ENCODE measurements at regions not wholly inside any gene's neighbourhood (a gene's known extent, or its start where the extent isn't known, plus 50 kb on each side); places are given as distances from the start of the nearest gene placed in this dataset.

DNA sequence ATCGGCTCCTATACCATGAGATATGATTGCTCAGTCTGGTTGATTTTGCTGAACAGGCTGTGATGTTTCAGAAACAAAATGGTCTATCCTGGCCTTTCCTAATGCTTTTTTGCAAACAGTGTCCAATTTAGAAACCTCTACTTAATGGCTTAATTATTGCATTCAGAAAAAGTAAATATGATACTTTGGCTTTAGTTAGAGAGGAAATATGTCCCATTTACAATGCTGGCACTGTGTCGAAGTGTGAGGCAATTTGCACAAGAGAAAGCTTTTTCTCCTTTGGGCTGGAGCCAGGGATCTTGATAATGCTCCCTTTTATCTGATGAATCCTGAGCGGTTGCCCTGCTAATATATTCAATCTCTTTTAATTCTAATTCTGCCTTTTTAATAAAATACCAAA, 418.9 kb downstream of the EPHA4 start:
- DNase-seq, result no peak

DNA sequence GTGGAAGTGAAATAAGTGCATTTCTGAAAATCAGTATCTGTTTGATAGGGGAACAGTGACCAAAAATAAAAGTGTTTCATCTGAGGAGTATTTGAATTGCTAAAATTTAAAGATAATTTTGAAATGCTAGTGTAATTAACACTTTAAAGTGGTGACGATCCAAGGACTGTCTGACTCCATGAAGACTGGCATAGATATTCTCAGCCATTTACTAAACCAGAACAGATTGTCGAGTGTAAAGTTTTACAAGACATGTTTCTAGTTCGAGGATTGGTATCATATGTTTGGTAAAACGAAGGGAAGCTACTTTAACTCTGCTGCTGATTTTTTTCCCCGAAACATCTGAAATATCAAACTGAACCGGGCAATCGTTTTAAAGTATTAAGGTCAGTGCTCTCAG, 417.9 kb downstream of the EPHA4 start:
- no peak for DNase-seq

DNA sequence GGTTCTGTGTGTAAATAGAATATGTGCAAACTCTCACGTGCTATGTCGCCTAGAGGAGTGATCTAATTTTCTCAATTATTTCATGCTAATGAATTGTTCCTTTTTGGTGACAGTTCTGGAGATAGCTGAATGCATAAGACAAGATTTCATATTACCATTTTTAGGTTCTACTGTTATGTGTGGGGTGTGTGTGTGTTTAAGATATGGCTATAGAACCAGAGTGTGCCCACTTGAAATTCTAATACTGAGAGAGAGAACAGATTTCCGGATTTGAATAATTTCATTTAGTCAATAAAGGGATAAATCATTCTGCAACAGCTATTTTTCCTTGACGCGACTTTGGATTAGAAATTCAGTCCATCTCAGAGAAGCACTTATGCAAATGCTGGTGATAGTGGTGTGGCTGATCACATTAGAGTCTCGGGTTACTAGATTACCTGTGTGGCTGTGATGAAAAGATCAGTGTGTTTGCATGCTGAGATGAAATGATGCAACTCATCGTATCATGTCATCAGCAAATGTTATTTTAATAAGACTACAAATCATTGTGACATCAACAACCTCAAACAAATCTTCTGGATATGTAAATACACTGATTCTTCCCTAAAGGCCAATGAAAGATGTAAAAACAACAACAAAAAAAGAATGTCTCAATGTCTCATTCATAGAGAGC, 415.9 kb downstream of the EPHA4 start:
- no peak for DNase-seq

DNA sequence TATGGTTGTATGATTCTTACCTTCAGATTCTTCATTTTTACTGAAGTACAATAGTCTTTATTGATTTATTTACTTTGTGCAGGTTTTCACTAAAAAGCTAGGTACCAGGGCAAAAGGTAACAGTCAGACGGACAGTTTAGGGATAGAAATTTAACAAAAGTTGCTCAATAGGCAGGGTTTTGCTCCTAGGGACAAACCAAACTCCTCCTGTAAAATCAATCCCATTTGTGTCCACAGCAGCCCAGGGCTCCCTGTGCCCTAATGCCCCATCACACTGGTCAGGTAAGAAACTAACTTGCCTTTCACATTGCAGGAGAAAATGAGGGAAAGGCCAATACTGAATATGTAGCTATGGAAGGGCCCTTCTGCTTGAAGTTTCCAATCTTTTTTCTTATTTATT, 410.9 kb downstream of the EPHA4 start:
- no peak for DNase-seq

DNA sequence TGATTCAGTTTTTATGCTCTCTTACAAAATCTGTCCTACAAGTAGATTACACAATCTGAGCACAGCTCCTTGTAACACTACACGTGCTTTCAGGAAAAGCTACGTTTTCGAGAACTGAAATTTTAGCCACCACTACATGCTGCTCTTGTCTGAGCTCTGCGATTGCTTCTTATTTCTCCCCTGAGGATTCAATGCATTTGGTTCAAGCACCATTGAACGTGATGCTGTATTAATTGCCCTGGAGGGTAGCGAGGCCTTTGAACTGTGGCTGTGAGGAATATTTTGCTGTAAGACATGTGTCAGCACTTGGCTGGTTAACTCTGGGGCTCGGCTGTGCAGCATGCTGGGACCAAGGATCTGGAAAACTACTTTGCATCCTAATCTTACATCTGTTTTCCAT, 405.8 kb downstream of the EPHA4 start:
- no peak for DNase-seq

DNA sequence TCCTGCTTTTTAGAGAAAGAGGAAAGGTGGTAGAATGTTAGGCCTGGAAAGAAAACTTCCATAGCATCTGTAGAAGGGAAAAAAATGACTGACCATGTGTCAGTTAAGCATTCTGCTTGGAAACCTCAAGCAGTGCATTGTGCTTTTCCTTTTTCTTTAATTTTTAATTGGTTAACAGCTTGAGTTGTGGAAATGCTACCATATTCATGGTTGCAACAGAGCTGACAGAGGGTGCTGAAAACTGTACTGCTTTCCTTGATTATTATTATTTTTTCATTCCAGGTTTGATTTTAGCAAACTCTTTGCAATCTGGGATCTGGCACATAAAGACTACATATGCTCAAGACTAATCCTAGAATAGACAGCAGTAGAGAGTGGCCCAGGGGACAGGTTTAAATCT, 404.5 kb downstream of the EPHA4 start:
- no peak for DNase-seq

DNA sequence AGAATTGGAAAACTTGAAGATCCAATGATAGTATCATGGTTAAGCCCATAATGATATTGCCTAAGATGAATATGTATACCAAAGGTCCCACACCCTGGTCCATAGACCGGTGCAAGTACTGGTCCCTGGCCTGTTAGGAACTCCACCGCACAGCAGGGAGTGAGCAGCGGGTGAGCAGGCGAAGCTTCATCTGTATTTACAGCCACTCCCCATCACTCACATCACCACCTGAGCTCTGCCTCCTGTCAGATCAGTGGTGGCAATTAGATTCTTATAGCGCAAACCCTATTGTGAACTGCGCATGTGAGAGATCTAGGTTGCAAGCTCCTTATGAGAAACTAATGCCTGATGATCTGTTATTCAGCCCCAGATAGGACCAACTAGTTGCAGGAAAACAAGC, 402.4 kb downstream of the EPHA4 start:
- DNase-seq, result no peak

DNA sequence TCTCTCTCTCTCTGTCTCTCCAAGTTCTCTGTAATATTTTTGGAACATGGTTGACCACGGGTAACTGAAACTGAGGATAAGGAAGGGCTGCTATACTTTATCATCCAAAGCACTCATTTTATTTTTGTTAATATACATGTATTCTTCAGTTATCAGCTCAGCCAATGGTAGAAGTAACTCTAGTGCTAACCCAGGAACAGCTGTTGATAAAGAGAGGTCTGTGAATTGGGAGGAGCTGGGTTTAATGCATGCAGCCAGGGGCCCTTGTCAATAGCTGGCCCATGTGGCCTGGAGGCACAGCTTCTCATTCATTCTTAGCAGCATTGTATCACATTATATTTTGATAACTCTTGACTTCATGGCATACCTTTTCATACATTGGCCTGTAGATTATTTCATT, 401.6 kb downstream of the EPHA4 start:
- DNase-seq, result no peak

DNA sequence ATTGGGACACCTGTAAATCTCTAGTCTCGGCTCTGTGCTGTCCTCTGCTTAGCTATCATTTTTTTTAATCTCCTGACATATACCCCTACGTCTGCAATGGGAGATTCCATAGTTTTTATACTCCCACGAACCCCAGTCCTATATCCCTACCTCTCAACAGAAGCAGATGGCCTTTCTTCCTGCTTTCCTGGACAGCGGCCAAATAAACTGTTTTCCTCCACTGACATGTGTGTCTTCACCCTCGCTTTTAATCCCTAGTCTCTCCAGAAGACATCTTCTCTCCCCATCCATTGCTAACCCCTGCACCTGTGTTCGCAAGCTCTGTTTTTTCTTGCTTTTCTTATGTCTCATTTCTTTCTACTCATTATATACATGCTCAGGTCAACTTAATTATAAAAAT, 395.4 kb downstream of the EPHA4 start:
- no peak for DNase-seq

DNA sequence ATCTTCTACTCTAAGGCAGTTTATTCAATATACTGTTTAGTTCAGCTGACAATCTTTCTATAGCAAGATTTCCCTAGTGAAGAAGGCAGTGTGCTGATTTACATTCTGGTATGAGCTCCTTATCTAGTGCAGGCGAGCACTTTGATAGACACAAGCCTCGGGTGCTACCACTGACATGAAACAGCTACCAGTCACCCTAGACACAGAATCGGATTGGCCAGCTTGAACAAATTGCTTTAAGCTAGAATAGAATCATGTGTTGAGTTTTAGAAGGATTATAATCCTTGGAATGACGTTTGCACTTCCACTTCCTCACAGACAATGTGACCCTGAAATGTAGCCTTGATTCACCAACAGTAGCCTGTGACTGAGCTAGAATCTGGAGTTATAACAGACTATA, 394.0 kb downstream of the EPHA4 start:
- DNase-seq, result no peak

DNA sequence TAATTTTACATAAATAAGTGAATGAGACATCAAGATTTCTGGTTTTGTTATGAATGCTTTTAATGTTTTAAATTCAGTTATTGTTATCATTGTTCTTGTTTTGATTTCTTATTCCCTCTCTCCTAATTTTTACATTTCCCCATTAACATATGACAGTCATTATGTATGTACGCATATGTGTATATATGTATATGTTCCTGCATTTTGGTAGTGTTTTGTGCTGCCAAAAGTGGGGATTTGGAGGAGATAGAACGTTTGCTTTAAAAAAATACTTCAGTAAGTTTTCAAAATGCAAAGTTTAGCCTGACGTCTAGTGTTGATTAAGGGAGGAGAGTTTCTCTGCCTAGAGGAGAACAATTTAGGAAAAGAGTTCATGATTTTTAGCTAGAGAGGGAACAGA, 385.2 kb downstream of the EPHA4 start:
- DNase-seq, result no peak

DNA sequence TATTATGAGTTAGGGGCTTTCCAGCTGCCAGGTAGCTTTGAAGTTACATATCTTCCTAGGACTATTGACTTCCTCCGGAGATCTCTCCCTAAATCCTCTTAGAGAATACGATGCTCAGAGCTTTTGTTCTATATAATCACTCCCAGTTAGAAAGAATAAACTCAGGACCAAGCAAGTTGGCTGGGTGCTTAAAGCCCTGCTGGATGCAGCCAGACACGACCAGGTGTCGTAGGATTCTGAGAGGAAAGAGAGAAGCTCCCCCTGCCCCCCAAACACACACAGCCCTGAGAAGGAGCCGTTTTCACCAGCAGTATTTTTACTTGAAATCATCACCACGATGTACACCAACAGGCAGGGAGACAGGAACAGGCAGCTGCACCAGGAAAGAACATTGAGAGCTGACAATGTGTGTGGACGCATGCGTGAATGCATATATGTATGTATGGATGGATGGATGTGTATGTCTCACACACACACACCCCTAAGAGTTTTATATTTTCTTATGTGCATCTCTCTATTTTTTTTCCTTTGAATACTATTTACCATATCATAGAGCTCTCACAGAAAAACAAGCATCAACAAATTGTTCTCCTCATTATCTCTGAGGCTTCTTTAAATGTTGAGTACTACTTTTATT, 382.6 kb downstream of the EPHA4 start:
- no peak for DNase-seq

DNA sequence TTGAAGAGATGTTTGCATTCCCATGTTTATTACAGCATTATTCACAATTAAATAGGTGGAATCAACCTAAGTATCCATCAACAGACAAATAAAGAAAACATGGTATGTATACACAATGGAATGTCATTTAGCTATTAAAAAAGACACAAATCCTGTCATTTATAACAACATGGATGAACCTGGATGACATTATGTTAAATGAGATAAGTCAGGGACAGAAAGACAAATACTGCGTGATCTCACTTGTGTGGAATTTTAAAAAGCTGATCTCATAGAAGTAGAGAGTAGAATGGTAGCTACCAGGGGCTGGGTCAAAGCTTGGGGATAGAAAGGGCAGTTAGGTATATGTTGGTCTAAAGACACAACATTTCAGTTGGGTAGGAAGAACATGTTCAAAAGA, 376.3 kb downstream of the EPHA4 start:
- no peak for DNase-seq

DNA sequence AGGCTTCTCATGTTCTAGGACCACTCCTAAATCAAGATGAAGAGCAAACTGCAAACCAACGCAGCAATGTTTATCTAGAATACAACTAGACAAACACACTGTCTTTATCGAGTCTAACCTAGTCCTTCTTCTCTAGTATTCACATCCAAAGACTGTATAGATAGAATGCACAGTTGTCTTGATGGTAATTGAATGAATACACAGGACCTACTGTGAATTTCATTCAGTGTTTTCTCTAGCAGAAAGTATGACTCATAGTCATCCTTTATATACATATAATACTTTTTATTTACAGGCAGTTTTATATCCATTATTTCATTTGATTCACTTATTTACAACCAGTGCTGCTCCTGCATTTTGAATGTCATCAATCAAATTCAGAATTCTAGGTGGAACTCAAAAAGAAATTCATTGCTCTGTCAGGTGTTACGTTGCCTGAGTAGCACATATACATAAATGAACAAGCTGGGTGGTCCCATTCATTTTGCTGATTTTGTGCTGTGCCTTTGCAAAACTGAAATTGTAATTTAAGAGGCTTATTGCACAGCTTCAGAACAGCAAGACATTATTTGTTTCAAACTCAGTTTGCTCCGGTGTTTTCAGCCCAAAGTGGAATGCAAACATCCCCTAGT, 374.8 kb downstream of the EPHA4 start:
- no peak for DNase-seq

DNA sequence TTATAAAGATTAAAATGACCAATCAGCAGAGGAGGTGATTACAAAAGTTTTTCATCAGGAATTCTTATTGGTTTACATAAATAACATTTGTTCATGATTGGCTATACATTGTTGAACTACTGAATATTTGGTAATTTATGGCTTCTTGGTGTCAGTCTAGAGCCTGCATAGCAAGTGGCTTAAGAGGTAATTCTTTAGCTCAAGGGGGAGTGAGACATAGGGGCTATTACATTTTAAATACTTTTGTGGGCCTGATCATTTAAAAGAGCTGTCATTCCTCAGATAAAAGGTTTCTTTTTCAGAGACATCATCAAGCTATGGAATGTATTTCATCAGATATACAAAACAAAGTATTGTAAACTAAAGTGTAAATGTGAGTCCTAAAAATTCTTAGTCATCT, 373.8 kb downstream of the EPHA4 start:
- no peak for DNase-seq

DNA sequence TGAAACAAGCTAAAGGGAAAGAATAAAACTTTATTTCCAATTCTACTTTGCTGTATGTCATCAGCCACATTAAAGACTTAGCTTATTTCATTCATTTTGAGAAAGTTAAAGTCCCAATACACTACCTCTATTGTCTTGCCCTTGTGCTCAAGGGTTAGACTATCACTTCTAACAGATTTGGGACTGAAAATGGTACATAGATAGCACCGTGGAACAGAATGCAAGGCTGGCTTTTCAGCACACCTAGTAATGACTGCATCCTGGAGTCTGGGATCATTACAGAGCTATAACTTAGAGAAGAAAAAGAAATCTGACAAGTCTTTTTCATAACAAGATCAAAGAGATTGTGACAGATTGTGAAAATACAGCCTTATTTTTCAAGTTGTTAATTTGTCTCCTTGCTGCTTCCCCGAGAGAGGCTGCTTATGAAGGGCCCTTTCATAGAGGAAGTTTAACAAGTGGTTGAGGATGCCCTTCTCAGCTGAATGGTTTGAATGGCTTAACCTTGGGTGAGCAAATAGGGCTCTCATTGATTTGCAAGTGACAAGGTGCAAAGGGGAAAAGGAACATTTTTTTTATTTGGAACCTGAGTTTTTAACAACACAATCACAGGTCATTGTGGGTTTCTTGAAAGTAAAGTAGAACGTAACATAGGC, 371.8 kb downstream of the EPHA4 start:
- DNase-seq, result no peak

DNA sequence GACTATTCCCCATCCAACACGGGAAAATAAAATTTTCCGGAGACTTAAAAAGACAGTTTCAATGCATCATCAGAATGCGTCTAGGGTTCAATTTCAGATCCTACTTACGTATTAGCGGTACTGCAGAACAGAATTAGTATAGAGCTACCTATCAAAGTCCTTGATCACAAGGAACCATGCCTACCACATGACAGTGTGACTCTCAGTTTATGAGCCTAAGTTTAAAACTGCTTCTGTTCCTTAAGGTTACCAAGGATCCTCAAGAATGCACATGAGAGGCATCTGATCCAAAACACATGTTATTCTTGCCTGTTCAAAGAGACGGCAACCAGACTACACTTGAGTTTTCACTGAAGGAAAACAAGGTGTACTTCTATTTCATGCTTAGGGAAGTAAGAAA, 369.7 kb downstream of the EPHA4 start:
- no peak for DNase-seq

DNA sequence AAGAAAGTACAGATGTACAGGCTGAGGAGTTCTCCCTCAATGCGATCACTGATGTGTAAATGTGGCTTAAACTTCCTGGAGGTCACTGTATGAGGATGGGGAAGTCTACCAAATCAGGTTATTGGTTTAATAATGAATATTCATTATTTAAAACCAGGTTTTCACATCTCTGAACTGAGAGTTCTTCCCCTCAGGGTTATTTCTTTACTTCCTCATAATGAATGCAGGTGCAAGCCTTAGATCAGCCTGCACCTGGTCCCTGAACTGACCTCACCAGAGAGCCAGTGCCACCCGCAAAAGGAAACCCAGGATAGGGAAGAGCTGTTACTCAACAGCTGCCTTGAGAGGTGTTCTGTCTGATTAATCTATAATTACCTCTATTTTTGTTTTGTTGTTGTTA, 369.0 kb downstream of the EPHA4 start:
- no peak for DNase-seq

DNA sequence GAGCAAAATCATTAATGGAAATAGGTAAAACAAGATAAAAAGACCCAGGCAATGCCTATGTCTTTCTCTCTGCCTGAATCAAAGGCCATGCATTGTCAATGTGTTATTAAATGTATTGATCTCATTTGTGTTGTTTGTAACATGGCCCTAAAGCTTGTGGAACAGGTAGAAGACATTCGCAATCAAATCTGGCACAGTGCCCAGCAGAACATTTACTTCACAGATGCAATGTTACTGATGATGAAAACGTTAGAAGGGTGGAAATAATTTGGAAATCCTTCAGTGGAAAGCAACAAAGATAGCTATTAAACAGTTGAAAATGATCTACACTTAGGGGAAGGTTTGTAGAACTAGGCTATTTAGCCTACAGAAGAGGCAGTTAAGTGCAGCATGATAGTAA, 368.2 kb downstream of the EPHA4 start:
- DNase-seq, result no peak

DNA sequence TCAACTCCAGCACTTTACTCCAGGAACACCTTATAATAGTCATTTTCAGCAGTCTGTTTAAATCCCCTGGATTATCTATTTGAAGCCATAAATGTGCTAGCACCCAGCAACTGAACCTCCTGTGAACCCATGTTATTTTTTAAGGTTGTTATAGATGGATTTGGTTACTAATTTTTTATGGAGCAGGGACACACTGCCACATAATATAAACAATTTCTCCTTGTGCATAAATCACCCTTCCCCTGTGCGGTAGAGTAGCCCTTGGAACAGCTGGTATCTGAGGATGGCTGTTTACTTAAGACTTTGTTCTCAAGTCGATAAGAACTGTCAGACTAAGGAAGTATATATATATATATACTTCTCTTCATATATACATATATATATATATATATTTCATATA, 367.4 kb downstream of the EPHA4 start:
- no peak for DNase-seq

DNA sequence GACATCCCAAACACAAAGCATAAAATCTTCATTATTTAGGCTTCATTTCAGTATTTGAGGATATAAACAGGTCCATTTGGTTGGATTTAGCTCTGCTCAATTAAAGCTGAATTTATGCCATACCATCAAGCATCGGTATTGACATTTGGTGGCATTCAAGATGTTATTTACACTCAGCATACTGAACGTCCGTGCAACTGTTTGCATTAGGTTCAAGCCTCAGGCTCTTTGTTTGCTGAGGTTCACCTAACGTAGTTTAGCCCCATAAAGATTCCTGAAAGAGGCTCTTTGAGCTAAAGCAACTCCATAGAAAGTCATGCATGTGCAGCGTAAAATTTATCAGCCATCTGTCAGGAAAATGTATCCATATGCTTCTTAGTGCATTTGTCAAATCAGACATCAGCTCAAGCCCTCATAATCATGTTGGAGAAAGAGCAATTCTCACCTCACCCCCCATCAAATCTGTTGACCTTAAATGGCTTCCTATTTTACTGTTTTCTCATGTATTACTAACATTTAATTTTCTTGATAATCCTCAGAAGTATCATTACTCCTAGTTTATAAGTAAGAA, 366.9 kb downstream of the EPHA4 start:
- no peak for DNase-seq

DNA sequence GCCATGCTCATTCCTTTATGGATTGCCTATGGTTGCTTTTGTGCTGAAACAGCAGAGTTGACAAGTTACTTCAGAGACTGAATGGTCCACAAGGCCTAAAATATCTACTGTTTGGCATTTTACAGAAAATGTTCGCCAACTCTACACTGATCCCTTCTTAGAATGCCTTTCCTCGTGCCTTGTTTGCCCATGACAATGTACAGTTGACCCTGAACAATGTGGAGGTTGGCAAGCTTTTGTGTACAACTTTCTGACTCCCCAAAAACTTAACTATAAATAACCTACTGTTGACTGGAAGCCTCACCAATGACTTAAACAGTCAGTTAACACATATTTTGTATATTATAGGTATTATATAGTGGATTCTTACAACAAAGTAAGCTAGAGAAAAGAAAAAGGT, 361.4 kb downstream of the EPHA4 start:
- no peak for DNase-seq

DNA sequence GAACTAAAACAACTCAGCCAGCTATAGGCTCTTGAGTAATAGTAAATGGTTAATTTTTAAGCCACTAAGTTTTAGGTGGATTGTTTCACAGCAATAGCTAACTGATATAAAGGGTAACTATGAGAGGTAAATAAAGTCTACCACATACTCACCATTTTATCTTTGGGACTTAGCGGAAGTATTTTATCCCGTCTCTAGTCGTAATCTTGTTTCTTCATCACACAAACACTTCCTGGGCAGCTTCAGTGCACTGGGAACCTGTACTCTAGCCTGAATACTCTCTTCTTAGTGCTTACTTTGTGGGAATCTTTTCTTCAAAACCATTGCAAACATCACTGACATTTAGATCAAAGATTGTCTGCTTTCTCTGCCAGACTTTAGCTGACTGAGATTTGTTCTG, 360.5 kb downstream of the EPHA4 start:
- DNase-seq, result no peak

DNA sequence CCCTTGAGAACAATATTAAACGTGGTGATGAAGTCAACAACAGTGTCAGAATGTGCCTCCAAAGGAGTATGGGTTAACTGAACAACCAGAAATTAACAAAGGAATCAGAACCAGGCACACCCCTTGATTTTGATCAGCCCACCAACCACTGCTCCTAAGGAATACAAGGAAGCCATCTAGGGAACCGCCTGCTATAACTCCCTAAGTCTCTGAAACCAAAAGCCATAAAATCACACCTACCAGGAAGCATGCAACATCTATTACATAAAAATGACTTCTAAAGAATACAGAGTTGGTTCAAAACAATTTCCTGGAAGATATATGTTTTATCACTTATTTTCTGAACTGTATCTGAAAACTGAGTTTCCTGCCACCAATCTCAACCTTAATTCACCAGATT, 360.0 kb downstream of the EPHA4 start:
- DNase-seq, result no peak
